Nucleus accumbens (tissue), 56 donors: ENCODE measurements at regions not wholly inside any gene's neighbourhood (a gene's known extent, or its start where the extent isn't known, plus 50 kb on each side); places are given as distances from the start of the nearest gene placed in this dataset.

Source experiments
- DNase-seq, 56 donors: peaks; one replicate each; lab custom pipeline; 2025; lab: John Stamatoyannopoulos, UW

- no peak for DNase-seq
Measured at GRCh38 chr1:94326329-94326728, 88.9 kb upstream of the ARHGAP29 start.

GRCh38 chr1:94325377-94326302, 88.3 kb upstream of the ARHGAP29 start:
- no peak for DNase-seq

DNA sequence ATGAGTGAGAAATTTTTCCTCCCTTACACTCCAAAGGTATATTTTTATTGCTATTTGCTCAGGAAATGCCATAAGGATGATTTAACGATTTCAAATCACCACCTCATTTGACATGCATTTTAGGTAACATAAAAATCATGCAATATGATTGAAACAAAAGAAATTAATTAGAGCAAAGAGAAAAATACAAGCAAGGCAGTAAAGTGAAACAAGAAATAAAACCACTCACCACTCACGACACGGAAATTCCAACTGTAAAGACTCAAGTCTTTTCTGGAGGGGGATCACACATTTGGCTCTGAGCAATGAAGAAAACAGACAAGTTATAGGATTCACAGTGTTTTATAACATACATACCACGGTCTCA, 86.8 kb upstream of the ARHGAP29 start:
- no peak for DNase-seq

DNA sequence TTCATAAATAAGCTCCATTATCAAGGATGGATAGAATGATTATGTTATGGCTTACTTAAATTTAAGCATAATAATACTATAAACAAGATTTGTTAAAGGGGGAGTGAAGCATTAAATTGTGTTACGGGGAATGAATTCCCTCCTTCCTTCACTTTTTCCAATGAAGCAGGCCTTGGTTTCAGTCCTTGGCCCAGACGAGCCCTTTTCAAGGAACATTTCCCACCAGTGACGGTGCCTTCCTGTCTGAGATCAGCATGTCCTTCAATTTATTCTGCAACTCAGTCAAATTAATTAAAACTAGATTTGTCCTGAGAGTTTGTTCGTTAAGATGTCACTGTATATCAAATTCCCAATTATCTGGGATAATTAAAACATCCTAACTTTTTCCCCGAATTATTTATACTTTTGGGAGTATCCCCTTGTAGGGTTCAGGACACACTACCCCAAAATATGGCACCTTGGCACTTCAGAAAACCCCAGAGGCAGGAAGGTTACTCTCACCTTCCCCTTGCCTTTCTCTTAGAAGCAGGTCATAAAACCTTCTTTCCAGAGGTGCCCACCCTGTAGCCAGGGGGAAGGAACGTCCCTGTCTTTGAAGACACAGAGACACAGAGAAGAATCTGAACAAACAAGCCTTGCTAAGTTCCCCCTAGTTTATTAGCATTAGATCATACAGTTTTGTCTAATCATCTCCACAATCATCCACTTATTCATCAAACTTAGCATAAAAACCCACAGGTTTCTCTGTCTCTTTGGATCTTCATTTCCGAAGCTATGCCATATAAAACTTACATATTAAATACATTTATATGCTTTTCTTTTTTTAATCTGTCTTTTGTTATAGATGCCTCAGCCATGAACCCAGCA, 86.2 kb upstream of the ARHGAP29 start:
- no peak for DNase-seq

- DNase-seq = no peak
Measured at GRCh38 chr1:94322696-94323095, 85.3 kb upstream of the ARHGAP29 start.

GRCh38 chr1:94321662-94322061, 84.3 kb upstream of the ARHGAP29 start:
- DNase-seq = no peak

DNA sequence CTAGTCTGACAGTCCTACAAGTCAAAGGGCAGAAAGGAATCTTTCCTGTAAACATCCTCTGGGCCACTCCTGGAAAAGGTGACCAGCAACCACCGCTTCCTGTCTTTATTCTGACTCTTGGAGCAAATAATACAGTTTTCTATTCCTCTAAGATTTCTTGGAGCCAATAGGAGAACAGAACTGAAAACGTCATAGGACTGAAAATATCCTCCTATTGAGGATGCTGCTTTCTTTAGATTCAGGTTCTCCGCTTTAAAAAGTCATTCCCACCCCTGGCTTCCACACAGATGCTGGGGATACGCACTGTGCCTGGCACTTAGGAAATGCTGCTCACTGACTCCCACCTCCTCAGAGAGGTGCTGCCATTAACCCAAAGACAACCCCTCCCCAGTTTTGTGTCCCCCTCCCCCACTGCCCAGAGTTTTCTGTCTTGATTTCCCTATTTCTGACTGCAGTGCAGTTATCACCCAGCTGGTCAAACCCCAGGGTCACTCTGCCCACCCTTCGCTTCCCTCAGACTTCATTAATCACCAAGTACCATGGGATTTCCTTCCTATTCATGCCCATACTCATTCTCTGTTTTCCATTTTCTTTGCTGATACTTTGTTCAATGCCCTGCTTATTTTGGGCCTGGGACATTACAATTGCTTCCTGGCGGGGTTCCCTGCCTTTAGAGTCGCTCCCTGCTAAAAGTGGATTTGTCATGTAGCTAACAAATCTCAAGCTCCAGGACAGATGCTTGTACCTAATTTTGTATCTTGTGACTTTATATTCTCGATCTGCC, 82.1 kb upstream of the ARHGAP29 start:
- no peak for DNase-seq

DNA sequence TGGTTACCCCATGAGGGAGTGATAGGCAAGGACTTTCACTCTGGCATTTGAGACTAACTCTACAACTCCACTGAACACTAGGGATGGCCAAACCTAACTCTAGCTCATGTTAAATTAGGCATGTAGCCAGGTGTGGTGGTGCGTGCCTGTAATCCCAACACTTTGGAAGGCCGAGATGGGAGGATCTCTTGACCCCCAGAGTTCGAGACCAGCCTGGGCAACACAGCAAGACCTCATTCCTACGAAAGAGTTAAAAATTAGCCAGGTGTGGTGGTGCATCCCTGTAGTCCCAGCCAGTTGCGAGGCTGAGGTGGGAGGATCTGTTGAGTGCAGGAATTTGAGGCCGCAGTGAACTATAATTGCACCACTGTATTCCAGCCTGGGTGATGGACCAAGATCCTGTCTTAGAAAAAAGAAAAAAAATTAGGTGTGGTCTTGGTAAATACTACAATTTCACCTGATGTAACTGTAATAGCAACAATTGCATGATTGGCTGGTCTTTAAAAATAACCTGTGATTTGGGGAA, 81.2 kb upstream of the ARHGAP29 start:
- no peak for DNase-seq

GRCh38 chr1:94317790-94318188, 80.4 kb upstream of the ARHGAP29 start:
- no peak for DNase-seq

- no peak for DNase-seq
Measured at GRCh38 chr1:94316836-94317789, 79.7 kb upstream of the ARHGAP29 start.

DNA sequence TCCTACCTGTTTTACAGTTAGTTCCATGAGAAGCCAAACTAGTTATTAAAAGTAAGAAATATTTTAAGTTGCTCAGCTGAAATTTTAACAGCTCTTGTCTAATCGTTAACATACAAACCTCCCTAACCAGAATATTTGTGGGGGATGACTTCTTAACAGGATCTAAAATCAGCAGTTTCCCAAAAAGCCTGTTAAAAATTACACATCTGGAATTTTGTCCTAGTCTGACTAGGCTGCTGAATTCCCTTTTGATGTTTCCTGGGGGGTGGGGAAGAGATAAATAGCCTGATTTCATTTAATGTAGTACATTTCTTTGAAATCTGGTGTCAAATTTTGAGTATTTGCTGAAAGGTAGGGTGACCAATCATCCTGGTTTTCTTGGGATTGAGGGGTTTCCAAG, 78.8 kb upstream of the ARHGAP29 start:
- no peak for DNase-seq

- no peak for DNase-seq
Measured at GRCh38 chr1:94315552-94316116, 78.2 kb upstream of the ARHGAP29 start.

GRCh38 chr1:94314222-94314858, 77.0 kb upstream of the ARHGAP29 start:
- no peak for DNase-seq

- DNase-seq = no peak
Measured at GRCh38 chr1:94310570-94311270, 73.3 kb upstream of the ARHGAP29 start.

- DNase-seq = no peak
Measured at GRCh38 chr1:94309829-94310569, 72.6 kb upstream of the ARHGAP29 start.

- no peak for DNase-seq
Measured at GRCh38 chr1:94309216-94309615, 71.8 kb upstream of the ARHGAP29 start.

DNA sequence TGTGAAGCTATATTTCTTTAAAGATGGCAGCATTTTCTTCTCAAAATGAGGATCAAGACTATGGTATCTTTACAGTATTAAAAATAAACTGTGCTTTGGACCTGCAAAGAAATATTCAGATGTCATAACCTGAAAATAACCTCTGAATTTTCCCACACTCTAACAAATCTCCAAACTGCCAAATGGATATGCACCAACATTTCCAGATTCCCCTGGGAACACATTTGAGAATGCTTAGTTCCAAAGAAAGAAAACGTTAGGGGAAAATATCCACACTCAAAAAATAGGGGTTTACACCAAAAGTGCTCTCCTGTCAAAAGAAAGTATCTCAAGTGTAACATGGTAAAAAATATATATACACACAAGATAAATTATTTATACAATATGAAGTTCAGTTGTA, 69.1 kb upstream of the ARHGAP29 start:
- no peak for DNase-seq
